Muscle layer of duodenum (tissue), 2 donors: ENCODE measurements at regions not wholly inside any gene's neighbourhood (a gene's known extent, or its start where the extent isn't known, plus 50 kb on each side); places are given as distances from the start of the nearest gene placed in this dataset.
"Not testable (repeated sequence)": the region's sequence is repeated elsewhere in the genome, so short reads cannot be mapped to it uniquely, and the experiment has no call there.

ENCODE experiments used
- H3K27ac ChIP-seq: one replicate; pipeline ENCODE4 v1.7.0; 2013; ENCODE audit warnings: mild to moderate bottlenecking, low read length
- H3K27me3 ChIP-seq: one replicate; pipeline ENCODE4 v1.7.0; 2013; ENCODE audit warnings: low read depth, mild to moderate bottlenecking, control low read depth, low read length
- H3K36me3 ChIP-seq, 2 donors: one replicate each; pipeline ENCODE4 v1.7.0; 2013; ENCODE audit warnings: low read length in 2 of 2, control low read depth in 1 of 2, mild to moderate bottlenecking in 1 of 2; ENCODE audit not compliant: insufficient read depth in 2 of 2, control insufficient read depth in 1 of 2
- H3K4me1 ChIP-seq, 2 donors: one replicate each; pipeline ENCODE4 v1.7.0; 2013; ENCODE audit warnings: low read length in 2 of 2, mild to moderate bottlenecking in 2 of 2, control low read depth in 1 of 2, moderate library complexity in 1 of 2; ENCODE audit not compliant: insufficient read depth in 2 of 2, control insufficient read depth in 1 of 2
- H3K4me3 ChIP-seq, 2 donors: one replicate each; pipeline ENCODE4 v1.7.0; 2013; ENCODE audit warnings: low read length in 2 of 2, low read depth in 1 of 2, mild to moderate bottlenecking in 1 of 2
- H3K9me3 ChIP-seq, 2 donors: one replicate each; pipeline ENCODE4 v1.7.0; 2013; ENCODE audit warnings: low read length in 2 of 2, control low read depth in 1 of 2, mild to moderate bottlenecking in 1 of 2; ENCODE audit not compliant: control insufficient read depth in 1 of 2
- donor health status: healthy.

GRCh38 chr7:76133164-76133775 lies 68.4 kb upstream of the SRRM3 start:
- H3K27me3 ChIP-seq: no peaks in the 10 kb centered on the region
- no peak overlapping the region for H3K27ac ChIP-seq
- no peaks in the 10 kb centered on the region for H3K9me3 ChIP-seq
- H3K36me3 ChIP-seq: no peaks in the 10 kb centered on the region
- H3K4me1 ChIP-seq: no peaks in the 10 kb centered on the region
- no peak overlapping the region for H3K4me3 ChIP-seq

- Histone ChIP-seq H3K36me3 (no peaks in the 10 kb centered on the region), H3K27ac (no peak overlapping the region), H3K9me3 (no peaks in the 10 kb centered on the region), H3K27me3 (no peaks in the 10 kb centered on the region), H3K4me3 (no peak overlapping the region), H3K4me1 (no peaks in the 10 kb centered on the region)
Measured at GRCh38 chr7:76133839-76134238, 67.9 kb upstream of the SRRM3 start.

- not testable (repeated sequence) for H3K27ac ChIP-seq, H3K36me3 ChIP-seq, H3K4me3 ChIP-seq, H3K9me3 ChIP-seq, H3K27me3 ChIP-seq, H3K4me1 ChIP-seq
Measured at GRCh38 chr7:76135263-76135662, 66.4 kb upstream of the SRRM3 start.

GRCh38 chr7:76138577-76139313 lies 63.0 kb upstream of the SRRM3 start:
- not testable (repeated sequence) for H3K4me1 ChIP-seq, H3K9me3 ChIP-seq, H3K27ac ChIP-seq, H3K27me3 ChIP-seq, H3K36me3 ChIP-seq, H3K4me3 ChIP-seq

- no peak overlapping the region for H3K4me3 ChIP-seq
- no peaks in the 10 kb centered on the region for H3K27me3 ChIP-seq
- H3K4me1 ChIP-seq: no peaks in the 10 kb centered on the region
- no peaks in the 10 kb centered on the region for H3K9me3 ChIP-seq
- no peaks in the 10 kb centered on the region for H3K36me3 ChIP-seq
- no peak overlapping the region for H3K27ac ChIP-seq
Measured at GRCh38 chr7:76139670-76140069, 62.0 kb upstream of the SRRM3 start.

- not testable (repeated sequence) for H3K4me3 ChIP-seq, H3K36me3 ChIP-seq, H3K27ac ChIP-seq, H3K4me1 ChIP-seq, H3K27me3 ChIP-seq, H3K9me3 ChIP-seq
Measured at GRCh38 chr7:76140259-76140658, 61.4 kb upstream of the SRRM3 start.

GRCh38 chr7:76142861-76143260 lies 58.8 kb upstream of the SRRM3 start:
- Histone ChIP-seq H3K36me3 (no peaks in the 10 kb centered on the region), H3K27me3 (no peaks in the 10 kb centered on the region), H3K4me1 (no peaks in the 10 kb centered on the region), H3K4me3 (no peak overlapping the region), H3K9me3 (no peaks in the 10 kb centered on the region), H3K27ac (no peak overlapping the region)

GRCh38 chr7:76144664-76145270 lies 56.9 kb upstream of the SRRM3 start:
- not testable (repeated sequence) for H3K9me3 ChIP-seq, H3K27ac ChIP-seq, H3K4me1 ChIP-seq, H3K4me3 ChIP-seq, H3K27me3 ChIP-seq, H3K36me3 ChIP-seq

GRCh38 chr7:76146374-76146773 lies 55.3 kb upstream of the SRRM3 start:
- Histone ChIP-seq H3K9me3 (no peaks in the 10 kb centered on the region), H3K36me3 (no peaks in the 10 kb centered on the region), H3K4me3 (no peak overlapping the region), H3K27me3 (peaks cover 8% of the 10 kb centered on the region), H3K4me1 (peaks cover 0 to 8% of the 10 kb centered on the region in 2 donors), H3K27ac (no peak overlapping the region)

GRCh38 chr7:76148947-76149346 lies 52.7 kb upstream of the SRRM3 start:
- not testable (repeated sequence) for H3K36me3 ChIP-seq, H3K4me1 ChIP-seq, H3K9me3 ChIP-seq, H3K27me3 ChIP-seq, H3K27ac ChIP-seq, H3K4me3 ChIP-seq

- Histone ChIP-seq H3K4me3 (peak overlapping the region in 1 of 2 donors; percentile 56), H3K27ac (no peak overlapping the region)
Measured at GRCh38 chr7:76149847-76150691, 51.6 kb upstream of the SRRM3 start.

More at GRCh38 chr7:76149847-76150691, 51.6 kb upstream of the SRRM3 start:
- no peaks in the 10 kb centered on the region for H3K36me3 ChIP-seq
- peaks cover 8% of the 10 kb centered on the region for H3K27me3 ChIP-seq
- H3K9me3 ChIP-seq: no peaks in the 10 kb centered on the region
- H3K4me1 ChIP-seq: peaks cover 0 to 8% of the 10 kb centered on the region in 2 donors
